Uterus (tissue), 3 donors: ENCODE measurements at regions not wholly inside any gene's neighbourhood (a gene's known extent, or its start where the extent isn't known, plus 50 kb on each side); places are given as distances from the start of the nearest gene placed in this dataset.
A peak's percentile ranks its signal among the peaks of the same experiment; 100 is the strongest.

ENCODE experiments used
- DNase-seq, 2 donors: peaks; one replicate each; pipeline ENCODE4 v3.0.0-alpha.2; 2019 to 2020
- H3K27ac ChIP-seq, 2 donors: fragments of 200-600 bp; sonication (generic); 1 replicate in 1 of 2; 2 replicates in 1 of 2; pipeline ENCODE4 v1.5.1; 2016 to 2018
- H3K27me3 ChIP-seq, 2 donors: fragments of 200-600 bp; sonication (generic); one replicate each; pipeline ENCODE4 v1.5.1; 2018 to 2019; ENCODE audit warnings: control low read depth in 1 of 2
- H3K36me3 ChIP-seq, 2 donors: fragments of 200-600 bp; sonication (generic); one replicate each; pipeline ENCODE4 v1.5.1; 2019; ENCODE audit warnings: control low read depth in 1 of 2
- H3K4me1 ChIP-seq, 2 donors: fragments of 200-600 bp; sonication (generic); one replicate each; pipeline ENCODE4 v1.5.1; 2018 to 2019; ENCODE audit warnings: control low read depth in 1 of 2
- H3K4me3 ChIP-seq, 2 donors: fragments of 200-600 bp; sonication (generic); 1 replicate in 1 of 2; 2 replicates in 1 of 2; pipeline ENCODE4 v1.5.1; 2018 to 2019; ENCODE audit warnings: mild to moderate bottlenecking in 1 of 2
- H3K9me3 ChIP-seq, 2 donors: fragments of 200-600 bp; sonication (generic); one replicate each; pipeline ENCODE4 v1.5.1; 2019; ENCODE audit warnings: control low read depth in 1 of 2
- POLR2A ChIP-seq, 2 donors: fragments of 450-650 bp; IDR thresholded peaks; one replicate each; pipeline ENCODE4 v1.6.1; 2016; ENCODE audit warnings: antibody characterized with exemption in 2 of 2, mild to moderate bottlenecking in 1 of 2, moderate library complexity in 1 of 2
- intact Hi-C: fragments of 100-400 bp; cut with DNase I; formaldehyde crosslinking; loops from one replicate; pipeline ENCODE4 v1.15.1; 2023; ENCODE audit warnings: low total_unique reads
- TF ChIP-seq, protein P1 (sequence below), 4 experiments: fragments of 200-600 bp in 2 of 4; fragments of 450-650 bp in 2 of 4; sonication (generic) in 2 of 4; IDR thresholded peaks; one replicate each; pipeline ENCODE4 v1.5.1; 2016 to 2019; ENCODE audit warnings: antibody characterized with exemption in 4 of 4, mild to moderate bottlenecking in 2 of 4, moderate library complexity in 1 of 4
- donor health status: DM: yes; HTN: yes; CAD: no.

DNA sequence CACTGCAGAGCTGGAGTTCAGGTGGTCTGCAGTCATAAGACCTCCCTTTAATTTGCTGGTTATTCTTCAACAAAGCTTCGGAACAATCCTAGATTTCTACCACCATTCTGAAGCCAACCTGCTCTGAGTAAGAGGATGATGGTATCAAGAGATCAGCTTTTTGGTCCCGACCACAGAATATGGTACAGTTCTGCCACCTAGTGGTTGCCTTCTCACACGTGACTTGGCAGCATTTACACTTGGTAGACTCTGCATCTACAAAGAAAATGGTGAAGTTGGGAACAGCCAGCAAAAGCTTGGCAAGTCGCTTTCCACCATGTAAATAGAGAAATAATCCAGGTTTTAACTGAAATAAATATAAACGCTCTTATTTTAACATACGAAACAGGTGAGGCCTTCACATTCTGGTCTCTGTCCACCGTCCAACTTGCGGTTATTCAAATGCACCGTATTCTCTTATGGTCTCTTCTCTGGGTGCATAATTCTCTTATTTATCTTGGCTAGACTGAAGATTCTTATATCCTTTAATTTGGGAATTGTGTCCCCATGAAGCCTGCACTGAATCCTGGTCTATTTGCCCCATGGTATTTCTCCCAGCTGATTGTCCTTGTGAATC, 173.9 kb upstream of the GRM3 start:
- H3K27ac ChIP-seq = no peak overlapping the region
- no peaks in the 10 kb centered on the region for H3K36me3 ChIP-seq
- intact Hi-C loops = no loop called here
- H3K27me3 ChIP-seq = no peaks in the 10 kb centered on the region
- no peaks in the 10 kb centered on the region for H3K4me1 ChIP-seq
- no peaks in the 10 kb centered on the region for H3K9me3 ChIP-seq
- DNase-seq = no peak
- no peak overlapping the region for H3K4me3 ChIP-seq
- TF ChIP-seq, protein P1, sequence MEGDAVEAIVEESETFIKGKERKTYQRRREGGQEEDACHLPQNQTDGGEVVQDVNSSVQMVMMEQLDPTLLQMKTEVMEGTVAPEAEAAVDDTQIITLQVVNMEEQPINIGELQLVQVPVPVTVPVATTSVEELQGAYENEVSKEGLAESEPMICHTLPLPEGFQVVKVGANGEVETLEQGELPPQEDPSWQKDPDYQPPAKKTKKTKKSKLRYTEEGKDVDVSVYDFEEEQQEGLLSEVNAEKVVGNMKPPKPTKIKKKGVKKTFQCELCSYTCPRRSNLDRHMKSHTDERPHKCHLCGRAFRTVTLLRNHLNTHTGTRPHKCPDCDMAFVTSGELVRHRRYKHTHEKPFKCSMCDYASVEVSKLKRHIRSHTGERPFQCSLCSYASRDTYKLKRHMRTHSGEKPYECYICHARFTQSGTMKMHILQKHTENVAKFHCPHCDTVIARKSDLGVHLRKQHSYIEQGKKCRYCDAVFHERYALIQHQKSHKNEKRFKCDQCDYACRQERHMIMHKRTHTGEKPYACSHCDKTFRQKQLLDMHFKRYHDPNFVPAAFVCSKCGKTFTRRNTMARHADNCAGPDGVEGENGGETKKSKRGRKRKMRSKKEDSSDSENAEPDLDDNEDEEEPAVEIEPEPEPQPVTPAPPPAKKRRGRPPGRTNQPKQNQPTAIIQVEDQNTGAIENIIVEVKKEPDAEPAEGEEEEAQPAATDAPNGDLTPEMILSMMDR (IDR thresholded peaks at IDR 0.05) = peak in 3 of 4 experiments; percentile 13 to 31 (median 25)
- no peak for TF ChIP-seq POLR2A (IDR thresholded peaks at IDR 0.05)

DNA sequence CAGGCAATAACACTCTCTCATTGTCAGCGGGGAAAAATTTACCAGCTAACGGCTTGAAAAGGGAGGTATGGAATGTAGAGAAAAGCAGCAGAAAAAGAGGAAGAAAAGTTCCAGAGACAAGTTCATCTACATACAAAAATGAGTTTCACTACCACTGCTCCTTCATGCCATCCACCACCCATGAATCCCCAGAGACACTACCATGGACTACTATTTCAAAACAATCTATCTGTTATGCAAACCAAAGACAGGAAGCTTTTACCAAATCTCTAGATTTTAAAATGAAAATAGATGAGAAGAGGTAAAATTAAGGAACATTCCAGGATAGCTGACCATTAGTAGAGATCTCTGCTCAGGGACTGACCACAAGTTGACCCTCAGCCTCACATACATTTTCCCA, 189.0 kb upstream of the GRM3 start:
- no peak for DNase-seq
- Histone ChIP-seq H3K36me3 (no peaks in the 10 kb centered on the region), H3K27ac (no peak overlapping the region), H3K4me1 (no peaks in the 10 kb centered on the region), H3K4me3 (no peak overlapping the region), H3K9me3 (no peaks in the 10 kb centered on the region), H3K27me3 (no peaks in the 10 kb centered on the region)
- TF ChIP-seq POLR2A (IDR thresholded peaks at IDR 0.05) = no peak
- TF ChIP-seq, protein P1 (IDR thresholded peaks at IDR 0.05) = no peak
- intact Hi-C loops = no loop called here

DNA sequence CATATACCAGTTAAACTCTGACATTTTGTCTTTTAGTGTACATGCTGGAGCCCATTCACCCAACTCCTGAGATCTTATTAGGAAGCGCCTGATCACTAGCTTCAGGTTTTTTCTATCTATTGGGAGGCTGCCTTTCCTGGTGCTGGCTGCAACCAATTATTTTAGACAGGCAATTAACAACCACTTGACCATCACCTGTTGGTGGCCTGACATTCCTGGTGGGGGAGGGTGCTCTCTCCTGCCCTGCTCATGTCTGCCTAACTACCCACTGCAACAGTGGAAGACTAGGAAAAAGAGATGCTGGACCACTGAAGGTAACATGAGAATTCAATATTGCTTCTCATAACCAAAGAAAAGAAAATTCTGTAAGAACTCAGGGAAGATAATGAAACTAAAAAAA, 190.3 kb upstream of the GRM3 start:
- Histone ChIP-seq H3K9me3 (no peaks in the 10 kb centered on the region), H3K4me1 (no peaks in the 10 kb centered on the region), H3K27me3 (no peaks in the 10 kb centered on the region), H3K27ac (no peak overlapping the region), H3K4me3 (no peak overlapping the region), H3K36me3 (no peaks in the 10 kb centered on the region)
- intact Hi-C loops = no loop called here
- TF ChIP-seq, protein P1 (IDR thresholded peaks at IDR 0.05) = no peak
- TF ChIP-seq POLR2A (IDR thresholded peaks at IDR 0.05) = no peak
- no peak for DNase-seq

DNA sequence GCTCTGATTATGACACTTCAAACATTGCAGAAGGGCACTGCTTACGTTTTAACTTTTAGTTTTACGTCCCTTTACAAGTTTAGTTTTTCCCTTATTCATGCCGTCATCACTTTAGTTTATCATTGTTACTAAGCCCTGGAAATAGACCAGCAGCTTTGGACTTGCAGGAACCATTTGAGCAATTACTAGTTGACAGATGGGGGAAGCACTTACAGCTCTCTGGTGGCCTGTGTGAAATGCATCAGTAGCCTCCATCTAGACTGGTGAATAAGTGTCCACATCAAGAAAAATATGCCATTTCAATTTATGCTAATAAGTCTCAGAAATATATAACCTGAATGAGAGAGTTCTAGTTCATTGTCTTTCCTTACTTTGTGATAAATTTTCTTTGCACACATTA, 194.9 kb upstream of the GRM3 start:
- Histone ChIP-seq H3K4me1 (no peaks in the 10 kb centered on the region), H3K36me3 (no peaks in the 10 kb centered on the region), H3K4me3 (no peak overlapping the region), H3K27me3 (no peaks in the 10 kb centered on the region), H3K27ac (no peak overlapping the region), H3K9me3 (no peaks in the 10 kb centered on the region)
- no peak for TF ChIP-seq POLR2A (IDR thresholded peaks at IDR 0.05)
- TF ChIP-seq, protein P1 (IDR thresholded peaks at IDR 0.05) = no peak
- DNase-seq = no peak
- intact Hi-C loops = no loop called here

DNA sequence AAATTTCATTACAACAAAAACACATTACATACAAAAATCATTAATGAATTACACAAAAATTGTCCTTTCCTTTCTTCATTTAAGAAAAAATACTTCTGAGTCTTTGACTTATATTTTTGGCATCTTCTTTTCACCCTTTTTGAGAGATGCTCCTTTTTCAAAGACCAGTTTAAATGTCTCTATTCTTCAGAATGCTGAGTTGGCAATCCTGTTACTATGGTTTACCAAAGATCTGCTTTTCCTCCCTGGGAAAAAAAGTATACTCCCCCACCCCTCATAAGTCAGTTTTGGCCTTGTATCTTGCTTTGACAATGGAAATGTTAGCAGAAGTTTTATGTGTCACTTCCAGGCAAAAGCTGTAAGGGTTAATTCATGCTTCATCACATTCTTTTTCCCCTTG, 198.4 kb upstream of the GRM3 start:
- intact Hi-C loops = no loop called here
- no peaks in the 10 kb centered on the region for H3K27me3 ChIP-seq
- no peak for TF ChIP-seq POLR2A (IDR thresholded peaks at IDR 0.05)
- TF ChIP-seq, protein P1 (IDR thresholded peaks at IDR 0.05) = no peak
- no peak overlapping the region for H3K27ac ChIP-seq
- no peak overlapping the region for H3K4me3 ChIP-seq
- no peak for DNase-seq
- no peaks in the 10 kb centered on the region for H3K9me3 ChIP-seq
- no peaks in the 10 kb centered on the region for H3K4me1 ChIP-seq
- no peaks in the 10 kb centered on the region for H3K36me3 ChIP-seq
